SK-N-SH (cell line): ENCODE measurements at regions not wholly inside any gene's neighbourhood (a gene's known extent, or its start where the extent isn't known, plus 50 kb on each side); places are given as distances from the start of the nearest gene placed in this dataset.

Experiments
- CTCF ChIA-PET: fragments of 300-600, 350-600 bp; formaldehyde crosslinking; extraction: SDS; loops from one replicate; lab custom pipeline; 2021; lab: Yijun Ruan, JAX
- POLR2A ChIA-PET: fragments of 350-600 bp; sonication (Branson Sonifier 250); formaldehyde crosslinking; extraction: SDS; loops from one replicate; lab custom pipeline; 2020; ENCODE audit warnings: antibody characterized with exemption, inconsistent platforms; lab: Yijun Ruan, JAX
- DNase-seq: peaks from one replicate; pipeline ENCODE4 v3.0.0; 2012
- H2AFZ ChIP-seq: fragments of 200-600 bp; sonication (generic); 2 replicates; pipeline ENCODE4 v1.8.1; 2016; ENCODE audit warnings: antibody characterized with exemption, mild to moderate bottlenecking, low read depth
- H3F3A ChIP-seq: fragments of 200-600 bp; sonication (generic); replicated peaks from 2 replicates; pipeline ENCODE3; 2016; ENCODE audit warnings: antibody characterized with exemption, mild to moderate bottlenecking; ENCODE audit not compliant: insufficient read depth
- H3K27ac ChIP-seq, 2 experiments: fragments of 200-500 bp in 1 of 2; fragments of 200-600 bp in 1 of 2; sonication (Bioruptor generic) in 1 of 2; sonication (generic), shearing (Covaris generic) in 1 of 2; 2 replicates each; pipeline versions ENCODE4 v1.5.1 to v1.6.1; 2014 to 2016; ENCODE audit warnings: low read depth in 2 of 2, inconsistent platforms in 1 of 2, low read length in 1 of 2, mild to moderate bottlenecking in 1 of 2, mixed read lengths in 1 of 2
- H3K27me3 ChIP-seq: fragments of 200-600 bp; sonication (generic), shearing (Covaris generic); 2 replicates; pipeline ENCODE4 v1.6.1; 2016; ENCODE audit warnings: mixed run types; ENCODE audit not compliant: insufficient read depth
- H3K36me3 ChIP-seq, 2 experiments: fragments of 200-500 bp in 1 of 2; fragments of 200-600 bp in 1 of 2; sonication (Bioruptor generic) in 1 of 2; sonication (generic) in 1 of 2; replicated peaks in 1 of 2; 2 replicates each; pipeline versions ENCODE3 to v1.5.1; 2014 to 2016; ENCODE audit warnings: low read length in 1 of 2, mild to moderate bottlenecking in 1 of 2; ENCODE audit not compliant: insufficient read depth in 2 of 2, control insufficient read depth in 1 of 2
- H3K4me1 ChIP-seq, 2 experiments: fragments of 200-500 bp in 1 of 2; fragments of 200-600 bp in 1 of 2; sonication (Bioruptor generic) in 1 of 2; sonication (generic), shearing (Covaris generic) in 1 of 2; 2 replicates each; pipeline versions ENCODE4 v1.5.1 to v1.6.1; 2014 to 2016; ENCODE audit warnings: low read depth in 1 of 2, low read length in 1 of 2, mixed run types in 1 of 2; ENCODE audit not compliant: insufficient read depth in 2 of 2, control insufficient read depth in 1 of 2
- H3K4me2 ChIP-seq: fragments of 200-600 bp; sonication (generic), shearing (Covaris generic); 2 replicates; pipeline ENCODE4 v1.6.1; 2017; ENCODE audit warnings: mixed run types
- H3K4me3 ChIP-seq, 2 experiments: fragments of 200-500 bp in 1 of 2; fragments of 200-600 bp in 1 of 2; sonication (Bioruptor generic) in 1 of 2; sonication (generic), shearing (Covaris generic) in 1 of 2; 2 replicates each; pipeline versions ENCODE4 v1.5.1 to v1.8.1; 2014 to 2016; ENCODE audit warnings: low read depth in 2 of 2, inconsistent platforms in 1 of 2, low read length in 1 of 2, mild to moderate bottlenecking in 1 of 2, mixed read lengths in 1 of 2, moderate library complexity in 1 of 2
- H3K79me2 ChIP-seq: fragments of 200-600 bp; sonication (generic); 2 replicates; pipeline ENCODE4 v1.8.1; 2017; ENCODE audit warnings: mild to moderate bottlenecking; ENCODE audit not compliant: insufficient read depth
- H3K9ac ChIP-seq: fragments of 200-600 bp; sonication (generic); 2 replicates; pipeline ENCODE4 v1.6.1; 2017; ENCODE audit warnings: mixed run types
- H3K9me2 ChIP-seq: fragments of 200-600 bp; sonication (generic); 2 replicates; pipeline ENCODE4 v1.6.1; 2017; ENCODE audit warnings: mixed run types
- H3K9me3 ChIP-seq: fragments of 200-600 bp; sonication (generic); 2 replicates; pipeline ENCODE4 v1.6.1; 2017; ENCODE audit warnings: mixed run types, mild to moderate bottlenecking, moderate library complexity
- H4K20me1 ChIP-seq: fragments of 200-600 bp; sonication (generic); 2 replicates; pipeline ENCODE4 v1.6.1; 2017; ENCODE audit warnings: mild to moderate bottlenecking, mixed run types; ENCODE audit not compliant: insufficient read depth
- CHD2 ChIP-seq: fragments of 150-350 bp; IDR thresholded peaks from 2 replicates; pipeline ENCODE4 v1.6.1; 2018; ENCODE audit warnings: low read length; ENCODE audit not compliant: partially characterized antibody
- EP300 ChIP-seq, 2 experiments: IDR thresholded peaks; 2 replicates each; pipeline versions ENCODE4 v1.4.0 to v1.6.1; 2012; ENCODE audit warnings: borderline replicate concordance in 1 of 2, low read depth in 1 of 2, low read length in 1 of 2
- FOSL2 ChIP-seq: IDR thresholded peaks from 2 replicates; pipeline ENCODE4 v1.4.0; 2012; ENCODE audit warnings: low read depth, mild to moderate bottlenecking, moderate library complexity, borderline replicate concordance
- FOXJ3 ChIP-seq: sonication (generic); formaldehyde crosslinking; IDR thresholded peaks from 2 replicates; pipeline ENCODE4 v1.5.1; 2020; ENCODE audit warnings: mild to moderate bottlenecking, missing genetic modification reagents
- GABPA ChIP-seq: IDR thresholded peaks from 2 replicates; pipeline ENCODE4 v1.4.0; 2012; ENCODE audit warnings: low read depth, mild to moderate bottlenecking
- JUND ChIP-seq: IDR thresholded peaks from 2 replicates; pipeline ENCODE4 v1.4.0; 2012
- MXI1 ChIP-seq: IDR thresholded peaks from 2 replicates; pipeline ENCODE4 v1.6.1; 2012; ENCODE audit warnings: mild to moderate bottlenecking, low read depth, low read length, improper control_type of control experiment
- NFIC ChIP-seq: IDR thresholded peaks from 2 replicates; pipeline ENCODE4 v1.4.0; 2012; ENCODE audit warnings: borderline replicate concordance
- NRF1 ChIP-seq: IDR thresholded peaks from 2 replicates; pipeline ENCODE4 v1.6.1; 2012; ENCODE audit warnings: low read depth, mild to moderate bottlenecking, low read length
- RAD21 ChIP-seq: IDR thresholded peaks from 2 replicates; pipeline ENCODE4 v1.6.1; 2012; ENCODE audit warnings: mild to moderate bottlenecking, low read length
- RFX5 ChIP-seq: IDR thresholded peaks from 2 replicates; pipeline ENCODE4 v1.6.1; 2012; ENCODE audit warnings: mild to moderate bottlenecking, improper control_type of control experiment, low read length
- RXRA ChIP-seq: IDR thresholded peaks from 2 replicates; pipeline ENCODE4 v1.4.0; 2012; ENCODE audit warnings: low read depth, mild to moderate bottlenecking, borderline replicate concordance
- SMC3 ChIP-seq: IDR thresholded peaks from 2 replicates; pipeline ENCODE4 v1.6.1; 2012; ENCODE audit warnings: low read depth, low read length, improper control_type of control experiment
- TAF1 ChIP-seq: IDR thresholded peaks from 2 replicates; pipeline ENCODE4 v1.6.1; 2012; ENCODE audit warnings: low read depth, mild to moderate bottlenecking, low read length, moderate library complexity, borderline replicate concordance
- TEAD4 ChIP-seq: IDR thresholded peaks from 2 replicates; pipeline ENCODE4 v1.4.0; 2012; ENCODE audit warnings: mild to moderate bottlenecking, borderline replicate concordance; ENCODE audit not compliant: insufficient read depth
- YY1 ChIP-seq: IDR thresholded peaks from 2 replicates; pipeline ENCODE4 v1.4.0; 2012; ENCODE audit warnings: low read depth, mild to moderate bottlenecking
- TF ChIP-seq, protein P1 (sequence below): IDR thresholded peaks from 2 replicates; pipeline ENCODE4 v1.4.0; 2012; ENCODE audit warnings: low read depth, borderline replicate concordance
- TF ChIP-seq, protein P2 (sequence below): IDR thresholded peaks from 2 replicates; pipeline ENCODE4 v1.4.0; 2012; ENCODE audit warnings: low read depth, borderline replicate concordance

GRCh38 chr3:186421946-186422345, 59.9 kb upstream of the DGKG start:
- DNase-seq = no peak
- no peaks in the 10 kb centered on the region for H3K9me2 ChIP-seq
- no peak overlapping the region for H3K4me2 ChIP-seq
- H3K4me3 ChIP-seq = no peak overlapping the region
- no peaks in the 10 kb centered on the region for H3K9me3 ChIP-seq
- CTCF ChIA-PET = interaction anchor here (1.9 kb wide), 1 partner anchor 11 kb away, joined by 6 read pairs; no protein-coding TSS in a partner anchor
- no peaks in the 10 kb centered on the region for H3K27me3 ChIP-seq
- H3K36me3 ChIP-seq = no peaks in the 10 kb centered on the region
- no peaks in the 10 kb centered on the region for H3K79me2 ChIP-seq
- TF ChIP-seq TEAD4 (no peak), SMC3 (no peak), JUND (no peak), NRF1 (no peak), YY1 (no peak), RXRA (no peak), GABPA (no peak), FOSL2 (no peak), FOXJ3 (CRISPR knock-in tag) (no peak), MXI1 (no peak), RAD21 (no peak), NFIC (no peak), CHD2 (no peak), RFX5 (no peak), TAF1 (no peak), EP300 (IDR thresholded peaks at IDR 0.05; ENCODE audit: borderline replicate concordance in 1 of 2, low read depth in 1 of 2, low read length in 1 of 2) (no peak)
- TF ChIP-seq, protein P1, sequence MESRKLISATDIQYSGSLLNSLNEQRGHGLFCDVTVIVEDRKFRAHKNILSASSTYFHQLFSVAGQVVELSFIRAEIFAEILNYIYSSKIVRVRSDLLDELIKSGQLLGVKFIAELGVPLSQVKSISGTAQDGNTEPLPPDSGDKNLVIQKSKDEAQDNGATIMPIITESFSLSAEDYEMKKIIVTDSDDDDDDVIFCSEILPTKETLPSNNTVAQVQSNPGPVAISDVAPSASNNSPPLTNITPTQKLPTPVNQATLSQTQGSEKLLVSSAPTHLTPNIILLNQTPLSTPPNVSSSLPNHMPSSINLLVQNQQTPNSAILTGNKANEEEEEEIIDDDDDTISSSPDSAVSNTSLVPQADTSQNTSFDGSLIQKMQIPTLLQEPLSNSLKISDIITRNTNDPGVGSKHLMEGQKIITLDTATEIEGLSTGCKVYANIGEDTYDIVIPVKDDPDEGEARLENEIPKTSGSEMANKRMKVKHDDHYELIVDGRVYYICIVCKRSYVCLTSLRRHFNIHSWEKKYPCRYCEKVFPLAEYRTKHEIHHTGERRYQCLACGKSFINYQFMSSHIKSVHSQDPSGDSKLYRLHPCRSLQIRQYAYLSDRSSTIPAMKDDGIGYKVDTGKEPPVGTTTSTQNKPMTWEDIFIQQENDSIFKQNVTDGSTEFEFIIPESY = no peak
- TF ChIP-seq, protein P2, sequence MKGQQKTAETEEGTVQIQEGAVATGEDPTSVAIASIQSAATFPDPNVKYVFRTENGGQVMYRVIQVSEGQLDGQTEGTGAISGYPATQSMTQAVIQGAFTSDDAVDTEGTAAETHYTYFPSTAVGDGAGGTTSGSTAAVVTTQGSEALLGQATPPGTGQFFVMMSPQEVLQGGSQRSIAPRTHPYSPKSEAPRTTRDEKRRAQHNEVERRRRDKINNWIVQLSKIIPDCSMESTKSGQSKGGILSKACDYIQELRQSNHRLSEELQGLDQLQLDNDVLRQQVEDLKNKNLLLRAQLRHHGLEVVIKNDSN = no peak
- POLR2A ChIA-PET = no interaction called here
- no peaks in the 10 kb centered on the region for H4K20me1 ChIP-seq
- peaks cover 0 to 7% of the 10 kb centered on the region in 2 experiments; a peak in 1 of 4 replicates for H3K4me1 ChIP-seq
- peaks cover 7% of the 10 kb centered on the region for H3F3A ChIP-seq
- H3K27ac ChIP-seq = no peak overlapping the region
- no peak overlapping the region for H3K9ac ChIP-seq
- no peak overlapping the region for H2AFZ ChIP-seq
